GM20000 (cell line): ENCODE measurements at regions not wholly inside any gene's neighbourhood (a gene's known extent, or its start where the extent isn't known, plus 50 kb on each side); places are given as distances from the start of the nearest gene placed in this dataset.

Experiments used
- DNase-seq: peaks from one replicate; pipeline ENCODE4 v3.0.0; 2012; ENCODE audit warnings: low spot score
- TF ChIP-seq, protein P1 (sequence below): IDR thresholded peaks from 2 replicates; pipeline ENCODE4 v1.5.1; 2012; ENCODE audit warnings: mild to moderate bottlenecking, control low read depth; ENCODE audit errors: extremely low read depth, missing control alignments

- TF ChIP-seq, protein P1, sequence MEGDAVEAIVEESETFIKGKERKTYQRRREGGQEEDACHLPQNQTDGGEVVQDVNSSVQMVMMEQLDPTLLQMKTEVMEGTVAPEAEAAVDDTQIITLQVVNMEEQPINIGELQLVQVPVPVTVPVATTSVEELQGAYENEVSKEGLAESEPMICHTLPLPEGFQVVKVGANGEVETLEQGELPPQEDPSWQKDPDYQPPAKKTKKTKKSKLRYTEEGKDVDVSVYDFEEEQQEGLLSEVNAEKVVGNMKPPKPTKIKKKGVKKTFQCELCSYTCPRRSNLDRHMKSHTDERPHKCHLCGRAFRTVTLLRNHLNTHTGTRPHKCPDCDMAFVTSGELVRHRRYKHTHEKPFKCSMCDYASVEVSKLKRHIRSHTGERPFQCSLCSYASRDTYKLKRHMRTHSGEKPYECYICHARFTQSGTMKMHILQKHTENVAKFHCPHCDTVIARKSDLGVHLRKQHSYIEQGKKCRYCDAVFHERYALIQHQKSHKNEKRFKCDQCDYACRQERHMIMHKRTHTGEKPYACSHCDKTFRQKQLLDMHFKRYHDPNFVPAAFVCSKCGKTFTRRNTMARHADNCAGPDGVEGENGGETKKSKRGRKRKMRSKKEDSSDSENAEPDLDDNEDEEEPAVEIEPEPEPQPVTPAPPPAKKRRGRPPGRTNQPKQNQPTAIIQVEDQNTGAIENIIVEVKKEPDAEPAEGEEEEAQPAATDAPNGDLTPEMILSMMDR, result no peak
- DNase-seq, result no peak
Measured at GRCh38 chr14:51544901-51545300, 106.8 kb upstream of the FRMD6 start.

DNA sequence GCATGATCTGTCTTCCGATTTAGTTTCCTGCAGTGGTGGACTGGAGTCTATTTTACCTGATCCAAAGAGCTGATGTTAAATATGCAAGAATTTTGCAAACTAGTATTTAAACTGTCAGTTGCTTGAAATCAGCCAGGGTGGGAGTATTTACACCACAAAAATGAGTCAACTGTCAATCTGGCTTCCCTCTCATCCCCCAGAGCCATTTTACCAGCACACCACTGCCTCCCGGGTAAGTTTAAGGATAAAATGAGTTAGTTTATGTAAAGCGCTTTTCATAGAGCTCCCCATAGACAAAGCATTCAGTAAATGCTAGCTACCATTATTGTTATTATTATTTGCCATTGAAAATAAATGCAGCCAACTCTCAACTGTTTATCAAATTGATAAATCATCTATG lies 106.3 kb upstream of the FRMD6 start:
- no peak for DNase-seq
- TF ChIP-seq, protein P1, result no peak

GRCh38 chr14:51546099-51546498 lies 105.6 kb upstream of the FRMD6 start:
- DNase-seq, result no peak
- TF ChIP-seq, protein P1, result no peak

GRCh38 chr14:51546603-51547258 lies 105.0 kb upstream of the FRMD6 start:
- no peak for DNase-seq

DNA sequence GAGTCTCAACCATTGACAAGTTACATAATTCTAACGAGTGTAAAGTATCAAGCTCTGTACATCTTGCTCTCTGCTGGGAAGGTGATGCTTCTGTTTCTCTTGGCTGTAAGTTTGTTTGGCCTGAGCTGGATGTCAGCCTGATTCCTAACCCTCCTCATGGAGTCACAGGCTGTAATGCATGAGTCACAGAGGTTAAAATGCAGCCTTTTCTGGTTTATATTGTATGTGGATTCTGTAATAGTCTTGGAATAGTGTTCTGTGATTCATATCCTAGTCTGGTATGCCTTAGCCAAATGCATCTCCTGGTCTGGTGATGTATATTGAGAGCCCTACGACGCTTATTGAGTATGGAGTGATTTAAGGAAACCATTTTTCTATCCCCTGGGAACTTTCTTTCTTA lies 104.5 kb upstream of the FRMD6 start:
- TF ChIP-seq, protein P1, result no peak
- DNase-seq, result no peak

More at GRCh38 chr14:51546603-51547258, 105.0 kb upstream of the FRMD6 start:
- TF ChIP-seq, protein P1, result no peak

GRCh38 chr14:51547701-51548100 lies 104.0 kb upstream of the FRMD6 start:
- no peak for DNase-seq
- TF ChIP-seq, protein P1, result no peak

GRCh38 chr14:51548187-51548586 lies 103.5 kb upstream of the FRMD6 start:
- no peak for DNase-seq
- TF ChIP-seq, protein P1, result no peak
